Ishikawa (cell line): ENCODE measurements at regions not wholly inside any gene's neighbourhood (a gene's known extent, or its start where the extent isn't known, plus 50 kb on each side); places are given as distances from the start of the nearest gene placed in this dataset.

ENCODE experiments used
- CEBPB ChIP-seq: IDR thresholded peaks from 2 replicates; pipeline ENCODE4 v1.6.1; 2012
- CREB1 ChIP-seq: IDR thresholded peaks from 2 replicates; pipeline ENCODE4 v1.6.1; 2012; ENCODE audit warnings: low read depth
- EGR1 ChIP-seq: IDR thresholded peaks from 2 replicates; pipeline ENCODE4 v1.6.1; 2012
- EP300 ChIP-seq: IDR thresholded peaks from 2 replicates; pipeline ENCODE4 v1.6.1; 2012; ENCODE audit warnings: borderline replicate concordance
- FOXM1 ChIP-seq: IDR thresholded peaks from 2 replicates; pipeline ENCODE4 v1.6.1; 2012; ENCODE audit warnings: low read depth, borderline replicate concordance
- NFIC ChIP-seq: IDR thresholded peaks from 2 replicates; pipeline ENCODE4 v1.6.1; 2012
- RAD21 ChIP-seq: IDR thresholded peaks from 2 replicates; pipeline ENCODE4 v1.6.1; 2012; ENCODE audit warnings: low read depth
- TAF1 ChIP-seq: IDR thresholded peaks from 2 replicates; pipeline ENCODE4 v1.6.1; 2012; ENCODE audit warnings: low read depth, mild to moderate bottlenecking
- TCF12 ChIP-seq: IDR thresholded peaks from 2 replicates; pipeline ENCODE4 v1.6.1; 2012; ENCODE audit warnings: low read depth
- TEAD4 ChIP-seq: IDR thresholded peaks from 2 replicates; pipeline ENCODE4 v1.6.1; 2012
- YY1 ChIP-seq: IDR thresholded peaks from 2 replicates; pipeline ENCODE4 v1.6.1; 2012; ENCODE audit warnings: low read depth
- ZBTB7A ChIP-seq: IDR thresholded peaks from 2 replicates; pipeline ENCODE4 v1.6.1; 2012; ENCODE audit warnings: low read depth
- TF ChIP-seq, protein P1 (sequence below): IDR thresholded peaks from 2 replicates; pipeline ENCODE4 v1.6.1; 2012; ENCODE audit warnings: low read depth, mild to moderate bottlenecking
- TF ChIP-seq, protein P2 (sequence below): IDR thresholded peaks from 2 replicates; pipeline ENCODE4 v1.6.1; 2012
- TF ChIP-seq, protein P3 (sequence below): IDR thresholded peaks from 2 replicates; pipeline ENCODE4 v1.6.1; 2012

DNA sequence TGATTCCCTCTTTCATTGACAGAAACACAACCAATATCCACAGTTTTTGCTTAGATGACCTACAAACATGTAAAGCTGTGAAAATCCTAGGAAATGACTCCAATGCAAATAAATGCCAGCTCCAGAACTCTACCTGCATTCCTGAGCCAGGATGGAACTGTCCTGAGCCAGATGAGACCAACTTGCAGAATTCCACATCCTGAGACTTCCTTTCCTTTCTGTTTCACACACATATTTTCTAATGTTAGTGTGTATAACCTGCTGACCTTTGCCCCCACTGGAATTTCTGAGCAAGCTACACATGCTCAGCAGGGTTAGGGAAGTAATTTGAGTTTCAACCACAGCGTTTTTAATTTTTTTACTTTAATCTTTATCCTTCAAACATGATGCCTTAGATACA lies 69.6 kb upstream of the ADGRF1 start:
- TF ChIP-seq TCF12: no peak
- no peak for TF ChIP-seq RAD21
- no peak for TF ChIP-seq YY1
- no peak for TF ChIP-seq CREB1
- no peak for TF ChIP-seq TAF1
- peak; percentile 39; the same call in 1 of the 2 replicates for TF ChIP-seq EP300
- TF ChIP-seq FOXM1: no peak
- peak; percentile 55 for TF ChIP-seq TEAD4
- no peak; the same call in 1 of the 2 replicates for TF ChIP-seq NFIC
- TF ChIP-seq, protein P1, sequence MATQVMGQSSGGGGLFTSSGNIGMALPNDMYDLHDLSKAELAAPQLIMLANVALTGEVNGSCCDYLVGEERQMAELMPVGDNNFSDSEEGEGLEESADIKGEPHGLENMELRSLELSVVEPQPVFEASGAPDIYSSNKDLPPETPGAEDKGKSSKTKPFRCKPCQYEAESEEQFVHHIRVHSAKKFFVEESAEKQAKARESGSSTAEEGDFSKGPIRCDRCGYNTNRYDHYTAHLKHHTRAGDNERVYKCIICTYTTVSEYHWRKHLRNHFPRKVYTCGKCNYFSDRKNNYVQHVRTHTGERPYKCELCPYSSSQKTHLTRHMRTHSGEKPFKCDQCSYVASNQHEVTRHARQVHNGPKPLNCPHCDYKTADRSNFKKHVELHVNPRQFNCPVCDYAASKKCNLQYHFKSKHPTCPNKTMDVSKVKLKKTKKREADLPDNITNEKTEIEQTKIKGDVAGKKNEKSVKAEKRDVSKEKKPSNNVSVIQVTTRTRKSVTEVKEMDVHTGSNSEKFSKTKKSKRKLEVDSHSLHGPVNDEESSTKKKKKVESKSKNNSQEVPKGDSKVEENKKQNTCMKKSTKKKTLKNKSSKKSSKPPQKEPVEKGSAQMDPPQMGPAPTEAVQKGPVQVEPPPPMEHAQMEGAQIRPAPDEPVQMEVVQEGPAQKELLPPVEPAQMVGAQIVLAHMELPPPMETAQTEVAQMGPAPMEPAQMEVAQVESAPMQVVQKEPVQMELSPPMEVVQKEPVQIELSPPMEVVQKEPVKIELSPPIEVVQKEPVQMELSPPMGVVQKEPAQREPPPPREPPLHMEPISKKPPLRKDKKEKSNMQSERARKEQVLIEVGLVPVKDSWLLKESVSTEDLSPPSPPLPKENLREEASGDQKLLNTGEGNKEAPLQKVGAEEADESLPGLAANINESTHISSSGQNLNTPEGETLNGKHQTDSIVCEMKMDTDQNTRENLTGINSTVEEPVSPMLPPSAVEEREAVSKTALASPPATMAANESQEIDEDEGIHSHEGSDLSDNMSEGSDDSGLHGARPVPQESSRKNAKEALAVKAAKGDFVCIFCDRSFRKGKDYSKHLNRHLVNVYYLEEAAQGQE: no peak
- no peak for TF ChIP-seq ZBTB7A

DNA sequence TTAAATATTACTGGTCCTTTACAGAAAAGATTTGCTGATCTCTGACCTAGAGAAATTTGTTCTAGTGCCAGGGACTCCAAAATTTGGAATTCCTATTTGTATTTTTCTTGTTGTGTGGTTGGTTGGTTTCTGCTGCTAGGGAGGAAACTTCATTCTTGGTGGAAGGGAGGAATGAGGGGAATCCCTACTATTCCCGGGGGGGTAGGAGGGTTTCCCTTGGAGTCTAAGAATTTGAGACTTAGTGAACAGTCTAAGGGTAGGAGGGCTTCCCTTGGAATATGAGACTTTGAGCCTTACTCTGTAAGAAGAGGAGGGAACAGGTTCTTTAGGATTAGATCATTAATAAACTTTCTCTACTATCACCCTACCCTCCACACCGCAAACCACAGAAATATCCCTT lies 67.1 kb upstream of the ADGRF1 start:
- TF ChIP-seq EGR1 (no peak), TCF12 (no peak), ZBTB7A (no peak), NFIC (no peak), TEAD4 (no peak), FOXM1 (no peak), CREB1 (no peak), EP300 (no peak), YY1 (no peak), RAD21 (no peak), TAF1 (no peak), CEBPB (no peak)
- TF ChIP-seq, protein P2, sequence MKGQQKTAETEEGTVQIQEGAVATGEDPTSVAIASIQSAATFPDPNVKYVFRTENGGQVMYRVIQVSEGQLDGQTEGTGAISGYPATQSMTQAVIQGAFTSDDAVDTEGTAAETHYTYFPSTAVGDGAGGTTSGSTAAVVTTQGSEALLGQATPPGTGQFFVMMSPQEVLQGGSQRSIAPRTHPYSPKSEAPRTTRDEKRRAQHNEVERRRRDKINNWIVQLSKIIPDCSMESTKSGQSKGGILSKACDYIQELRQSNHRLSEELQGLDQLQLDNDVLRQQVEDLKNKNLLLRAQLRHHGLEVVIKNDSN: no peak
- TF ChIP-seq, protein P3, sequence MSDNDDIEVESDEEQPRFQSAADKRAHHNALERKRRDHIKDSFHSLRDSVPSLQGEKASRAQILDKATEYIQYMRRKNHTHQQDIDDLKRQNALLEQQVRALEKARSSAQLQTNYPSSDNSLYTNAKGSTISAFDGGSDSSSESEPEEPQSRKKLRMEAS: no peak
- TF ChIP-seq, protein P1: no peak

DNA sequence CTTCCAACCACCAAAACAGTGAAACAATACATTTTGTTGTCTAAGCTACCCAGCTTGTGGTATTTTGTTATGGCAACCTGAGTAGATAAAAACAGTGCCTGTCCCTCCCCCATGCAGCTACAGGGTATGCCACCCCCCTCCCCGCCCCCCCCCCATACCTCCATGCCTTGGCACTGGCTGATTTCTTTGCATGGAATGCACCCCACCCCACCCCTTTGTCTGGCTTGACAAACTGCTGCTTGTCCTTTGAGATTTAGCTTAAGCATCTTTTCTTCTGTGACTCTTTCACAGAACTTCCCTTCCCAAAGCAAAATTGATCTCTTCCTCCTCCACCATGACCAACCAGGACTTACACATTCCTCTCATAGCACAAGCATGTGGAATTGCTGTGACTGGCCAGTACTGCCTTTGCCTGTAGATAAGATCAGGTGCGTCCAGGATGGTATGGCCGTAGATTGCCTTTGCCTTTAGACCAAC lies 64.6 kb upstream of the ADGRF1 start:
- TF ChIP-seq CREB1 (no peak), TCF12 (no peak), TAF1 (no peak), FOXM1 (no peak), EP300 (no peak), EGR1 (no peak), ZBTB7A (no peak), CEBPB (no peak), NFIC (no peak), TEAD4 (no peak; the same call in 1 of the 2 replicates), RAD21 (no peak), YY1 (no peak)
- TF ChIP-seq, protein P2: no peak
- TF ChIP-seq, protein P1: no peak
- TF ChIP-seq, protein P3: no peak

DNA sequence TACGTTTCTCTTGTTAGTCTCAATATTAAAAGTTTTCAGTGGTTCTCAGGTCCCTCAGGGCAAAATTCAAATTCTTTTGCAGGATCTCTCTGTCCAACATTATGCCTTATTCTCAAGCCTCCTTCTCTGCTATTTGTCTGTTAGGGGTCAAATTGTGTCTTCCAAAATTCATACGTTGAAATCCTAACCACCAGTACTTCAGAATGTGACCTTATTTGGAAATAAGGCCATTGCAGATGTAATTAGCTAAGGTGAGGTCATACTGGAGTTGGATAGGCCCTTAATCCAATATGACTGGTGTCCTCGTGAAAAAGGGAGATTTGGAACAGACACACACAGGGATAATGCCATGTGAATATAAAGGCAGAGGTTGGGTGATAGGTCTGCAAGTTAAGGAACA lies 64.1 kb upstream of the ADGRF1 start:
- TF ChIP-seq, protein P1: no peak
